NAMALWA (cell line): ENCODE measurements at regions not wholly inside any gene's neighbourhood (a gene's known extent, or its start where the extent isn't known, plus 50 kb on each side); places are given as distances from the start of the nearest gene placed in this dataset.
A peak's percentile ranks its signal among the peaks of the same experiment; 100 is the strongest.

Experiments
- DNase-seq: peaks from one replicate; pipeline ENCODE4 v3.0.0-alpha.2; 2015; ENCODE audit warnings: low spot score

DNA sequence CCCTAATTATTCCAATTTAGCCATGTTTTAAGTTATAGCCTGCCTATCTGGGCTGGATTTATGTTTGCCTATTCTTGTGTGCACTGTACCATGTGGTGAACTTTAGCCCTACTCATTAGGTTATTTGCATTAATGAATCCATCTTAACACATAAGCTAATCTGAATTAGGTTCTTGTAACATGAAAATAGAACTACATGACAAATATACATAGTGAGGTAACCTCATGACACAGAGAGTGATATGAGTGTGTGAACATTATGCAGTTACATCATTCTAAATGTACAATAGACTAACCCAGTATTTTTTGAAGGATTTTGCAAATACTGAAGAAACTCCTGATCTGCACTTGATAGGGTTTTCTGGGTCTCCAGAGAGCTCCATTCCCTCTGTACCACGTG lies 733.7 kb upstream of the CITED2 start:
- no peak for DNase-seq

DNA sequence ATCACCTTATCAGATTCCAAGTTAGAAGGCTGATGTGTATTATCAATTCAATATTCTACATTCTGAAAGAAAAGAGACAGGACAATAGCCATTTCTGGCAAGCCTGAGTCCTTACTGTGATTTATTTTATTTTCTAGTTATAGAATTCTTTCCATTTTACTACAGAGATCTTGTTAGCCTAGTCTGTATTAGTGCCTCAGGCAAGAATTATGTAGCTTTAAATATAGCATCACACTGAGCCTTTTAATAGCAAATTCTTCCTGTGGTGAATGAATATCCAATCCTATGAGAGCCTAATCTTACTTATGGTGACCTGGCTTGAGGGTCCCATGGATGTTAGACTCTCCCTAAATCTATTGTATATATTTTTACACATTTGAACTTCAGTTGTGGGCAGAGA lies 732.8 kb upstream of the CITED2 start:
- DNase-seq, result no peak

GRCh38 chr6:140105857-140106256 lies 731.4 kb upstream of the CITED2 start:
- DNase-seq, result peak; percentile 64

GRCh38 chr6:140105241-140105640 lies 730.8 kb upstream of the CITED2 start:
- DNase-seq, result no peak

DNA sequence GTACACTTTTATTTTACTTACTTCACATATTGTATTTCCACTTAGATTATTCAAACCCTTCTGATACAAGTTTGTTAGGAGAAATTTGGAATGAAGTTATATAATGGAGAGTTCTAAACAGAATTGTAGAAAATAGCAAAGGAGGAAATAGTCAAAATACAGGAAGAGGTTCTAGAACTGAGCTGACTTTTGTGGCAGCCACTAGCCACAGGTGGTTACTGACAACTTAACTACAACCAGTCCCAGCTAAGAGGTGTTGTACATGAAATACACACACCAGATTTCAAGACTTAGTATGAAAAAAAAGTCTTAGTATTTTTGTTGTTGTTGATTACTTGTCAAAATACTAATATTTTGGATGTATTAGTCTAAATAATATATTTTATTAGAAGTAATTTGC lies 727.4 kb upstream of the CITED2 start:
- DNase-seq, result no peak

GRCh38 chr6:140101367-140101766 lies 726.9 kb upstream of the CITED2 start:
- peak; percentile 12 for DNase-seq

GRCh38 chr6:140095532-140095931 lies 721.1 kb upstream of the CITED2 start:
- no peak for DNase-seq

DNA sequence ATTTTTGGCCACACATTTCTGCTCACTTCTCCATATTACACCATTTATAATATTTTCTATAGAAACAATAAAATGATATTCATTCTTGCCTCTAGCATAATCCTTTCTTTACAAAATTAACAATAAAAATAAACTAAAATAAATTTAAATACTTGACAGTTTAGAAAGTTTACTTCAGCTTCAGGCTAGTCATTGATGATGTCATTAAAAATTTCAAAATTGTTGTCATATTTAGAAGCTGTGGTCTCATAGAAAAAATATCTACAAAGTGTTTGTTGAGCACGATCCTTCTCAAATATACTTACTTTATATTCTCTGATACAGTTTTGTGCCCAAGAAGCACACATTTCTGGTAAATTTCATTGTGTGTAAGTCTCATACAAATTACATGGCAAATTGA lies 717.4 kb upstream of the CITED2 start:
- DNase-seq, result no peak

DNA sequence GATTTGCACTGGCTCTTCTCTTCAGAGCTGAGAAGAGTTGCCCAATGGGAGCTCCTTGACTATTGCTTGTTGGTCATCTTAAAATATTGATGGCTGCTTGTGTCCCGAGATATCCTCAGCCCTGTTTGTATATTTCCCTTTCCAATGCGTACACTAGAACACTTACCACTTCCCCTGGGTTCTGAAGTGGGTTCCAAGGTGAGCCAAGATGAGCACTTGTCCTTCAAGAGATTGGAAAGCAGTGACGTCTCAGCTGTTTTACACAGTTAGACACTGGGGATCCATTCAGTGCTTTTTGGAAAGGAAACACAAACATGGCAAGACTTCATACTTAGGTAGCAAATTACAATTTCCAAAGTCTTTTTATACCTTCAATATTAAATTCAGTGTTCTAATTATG lies 716.4 kb upstream of the CITED2 start:
- no peak for DNase-seq

- DNase-seq, result no peak
Observed at GRCh38 chr6:140083375-140083774, 708.9 kb upstream of the CITED2 start.

DNA sequence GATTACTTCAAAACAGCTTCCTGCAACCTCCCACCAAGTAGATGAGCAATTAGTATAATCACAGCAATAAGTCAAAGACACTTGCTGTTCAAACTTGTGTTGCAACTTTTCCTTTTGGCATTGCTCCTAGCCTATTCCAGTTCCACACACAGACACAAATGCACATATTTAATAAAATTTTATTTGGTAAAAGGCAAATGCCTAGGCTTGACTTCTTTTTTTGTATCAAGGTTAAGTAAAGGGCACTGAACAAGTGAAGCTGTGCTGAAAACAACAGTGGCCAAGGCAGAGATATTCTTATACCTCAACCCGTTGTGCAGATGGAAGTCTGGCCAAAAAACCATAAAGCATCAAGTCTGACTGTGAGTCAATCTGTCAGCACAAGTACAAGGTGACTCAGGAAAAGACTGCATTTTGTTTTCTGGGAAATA lies 708.4 kb upstream of the CITED2 start:
- DNase-seq, result no peak

GRCh38 chr6:140079328-140079727 lies 704.9 kb upstream of the CITED2 start:
- no peak for DNase-seq

- no peak for DNase-seq
Observed at GRCh38 chr6:140078561-140079125, 704.2 kb upstream of the CITED2 start.

DNA sequence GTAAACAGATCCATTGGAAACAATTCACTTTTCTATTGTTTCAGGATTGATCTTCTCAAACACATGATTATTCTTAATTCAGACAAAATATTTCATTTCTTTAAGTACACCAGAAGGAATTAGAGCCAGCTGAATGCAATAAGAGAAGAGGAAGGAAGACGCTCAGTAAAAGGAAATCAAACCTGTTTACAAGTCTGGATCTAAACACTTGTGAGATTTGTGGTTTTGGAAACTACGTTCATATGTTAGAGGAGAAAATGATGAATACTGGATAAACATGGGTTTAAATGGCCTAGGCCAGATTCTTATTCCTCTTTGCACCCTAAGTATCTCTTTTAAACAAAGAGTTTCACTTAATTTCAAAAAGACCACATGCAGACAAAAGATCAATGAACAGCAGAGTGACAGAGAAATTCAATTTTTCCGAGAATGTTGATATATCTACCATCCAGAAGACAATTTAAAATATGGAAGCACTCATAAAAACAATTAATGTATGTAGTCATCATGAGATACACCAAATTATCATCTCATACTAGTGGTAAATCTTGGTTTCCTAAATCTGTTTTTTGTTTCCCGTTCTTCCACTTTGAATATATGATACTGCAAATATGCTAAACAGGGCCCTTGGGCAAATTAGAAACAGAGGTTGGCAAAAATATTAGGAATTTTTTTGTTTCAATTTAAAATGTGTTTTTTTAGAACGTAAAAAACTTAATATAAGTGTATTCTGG lies 703.5 kb upstream of the CITED2 start:
- DNase-seq, result no peak

GRCh38 chr6:140076105-140076504 lies 701.7 kb upstream of the CITED2 start:
- DNase-seq, result no peak

DNA sequence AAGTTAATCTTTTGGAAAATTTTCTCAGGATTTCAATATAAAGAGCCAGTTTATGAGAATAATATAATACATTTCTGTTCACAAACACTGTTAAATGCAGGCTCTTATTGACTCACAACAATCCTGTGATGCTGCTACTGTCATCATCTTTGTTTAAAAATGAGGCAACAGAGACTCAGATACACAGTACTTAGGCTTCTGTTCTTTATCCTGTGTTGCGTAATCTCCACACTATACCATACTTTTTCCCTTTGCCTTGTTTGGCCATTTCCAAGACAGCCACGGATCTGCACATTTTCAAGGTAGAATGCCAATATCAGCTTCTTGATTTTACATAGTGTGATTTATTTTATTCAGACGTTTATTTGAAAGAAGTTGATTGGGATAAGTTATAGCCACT lies 699.0 kb upstream of the CITED2 start:
- DNase-seq, result no peak

- no peak for DNase-seq
Observed at GRCh38 chr6:140071601-140072062, 697.2 kb upstream of the CITED2 start.

DNA sequence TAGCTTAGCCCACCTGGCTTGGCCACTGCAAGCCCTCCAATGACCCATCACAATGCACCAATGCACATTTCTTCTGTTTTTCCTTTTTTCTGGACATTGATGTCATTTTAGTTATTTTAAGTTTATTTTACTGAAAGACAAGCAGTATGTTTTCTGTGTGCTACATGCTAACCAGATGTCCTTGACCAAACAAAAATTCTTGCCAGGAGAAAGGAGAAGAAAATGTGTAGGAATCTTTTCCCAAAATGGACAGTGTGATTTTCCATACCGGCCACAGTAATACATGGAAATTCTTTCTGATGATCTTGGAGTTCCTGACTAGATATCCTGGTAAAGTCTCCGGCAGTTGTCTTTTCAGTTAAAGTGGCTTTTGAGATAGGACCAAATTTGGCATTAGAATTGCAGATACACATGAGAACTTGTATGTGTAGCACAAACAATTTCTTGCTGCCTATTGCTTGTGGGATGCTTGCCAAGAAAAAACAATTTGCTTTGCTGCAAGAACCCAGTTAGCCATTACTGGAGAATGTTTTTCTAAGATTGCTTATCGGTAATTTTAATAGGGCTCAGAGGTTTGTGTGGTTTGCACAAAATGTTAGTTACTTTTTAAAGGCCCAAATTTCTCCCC lies 696.5 kb upstream of the CITED2 start:
- DNase-seq, result no peak

DNA sequence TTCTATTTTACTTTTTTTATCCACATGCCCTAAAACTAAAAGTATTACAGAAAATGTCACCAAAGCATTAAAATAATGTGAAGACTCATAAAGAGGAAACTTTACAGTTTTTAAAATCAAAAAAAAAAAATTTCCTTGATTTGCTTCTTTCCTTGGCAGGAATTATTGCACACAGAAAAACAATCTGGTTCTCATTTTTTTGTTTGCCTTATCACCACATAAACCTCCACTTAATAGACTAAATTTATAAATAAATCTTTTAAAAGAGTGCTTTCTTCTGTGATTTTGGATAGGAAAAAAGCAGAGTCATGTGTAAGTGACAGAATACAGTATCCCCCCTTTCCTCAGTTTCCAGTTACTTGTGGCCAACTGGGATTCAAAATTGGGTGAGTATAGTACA lies 695.1 kb upstream of the CITED2 start:
- DNase-seq, result no peak

- no peak for DNase-seq
Observed at GRCh38 chr6:140068801-140069200, 694.4 kb upstream of the CITED2 start.

DNA sequence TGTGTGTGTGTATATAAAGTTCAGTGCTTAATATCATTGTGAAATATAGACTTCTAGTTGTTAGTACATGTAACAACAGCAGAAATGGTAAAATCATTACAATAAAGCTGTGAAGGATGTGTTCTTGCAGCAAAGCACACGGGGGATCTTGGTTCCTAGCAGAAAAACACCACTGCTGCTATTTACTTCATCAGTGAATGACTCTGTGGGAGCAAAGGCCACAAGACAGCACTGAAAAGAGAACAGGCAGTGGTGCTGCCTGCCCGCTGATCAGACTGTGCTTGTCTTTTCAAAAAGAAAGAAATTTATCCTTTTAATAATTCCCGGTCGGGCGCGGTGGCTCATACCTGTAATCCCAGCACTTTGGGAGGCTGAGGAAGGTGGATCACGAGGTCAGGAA lies 689.9 kb upstream of the CITED2 start:
- DNase-seq, result no peak

GRCh38 chr6:140063021-140063399 lies 688.6 kb upstream of the CITED2 start:
- DNase-seq, result no peak
